GM12873 (cell line): ENCODE measurements at regions not wholly inside any gene's neighbourhood (a gene's known extent, or its start where the extent isn't known, plus 50 kb on each side); places are given as distances from the start of the nearest gene placed in this dataset.

Source experiments
- TF ChIP-seq, protein P1 (sequence below): IDR thresholded peaks from 2 replicates; pipeline ENCODE4 v1.5.1; 2012; ENCODE audit warnings: low read depth, mild to moderate bottlenecking, moderate library complexity, low read length, control low read depth; ENCODE audit not compliant: insufficient read depth; ENCODE audit errors: missing control alignments

DNA sequence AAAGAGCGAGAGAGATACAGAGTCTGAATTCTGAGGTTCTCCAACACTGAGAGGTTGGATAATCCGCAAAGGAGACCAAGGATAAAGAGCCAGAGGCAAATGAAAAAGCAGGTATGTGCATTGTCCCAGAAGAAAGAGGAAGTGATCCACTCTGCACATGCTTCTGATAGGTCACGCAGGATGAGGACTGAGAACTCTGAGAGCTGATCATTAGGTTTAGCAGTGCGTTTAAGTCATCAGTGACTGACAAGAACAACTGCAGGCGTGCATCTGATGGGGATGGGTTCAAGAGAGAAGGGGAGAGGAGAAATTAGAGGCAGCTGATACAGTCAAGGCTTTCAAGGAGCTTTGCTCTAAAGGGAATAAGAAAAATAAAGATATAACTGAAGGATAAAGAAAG is 301.2 kb upstream of the SGK1 start:
- TF ChIP-seq, protein P1, sequence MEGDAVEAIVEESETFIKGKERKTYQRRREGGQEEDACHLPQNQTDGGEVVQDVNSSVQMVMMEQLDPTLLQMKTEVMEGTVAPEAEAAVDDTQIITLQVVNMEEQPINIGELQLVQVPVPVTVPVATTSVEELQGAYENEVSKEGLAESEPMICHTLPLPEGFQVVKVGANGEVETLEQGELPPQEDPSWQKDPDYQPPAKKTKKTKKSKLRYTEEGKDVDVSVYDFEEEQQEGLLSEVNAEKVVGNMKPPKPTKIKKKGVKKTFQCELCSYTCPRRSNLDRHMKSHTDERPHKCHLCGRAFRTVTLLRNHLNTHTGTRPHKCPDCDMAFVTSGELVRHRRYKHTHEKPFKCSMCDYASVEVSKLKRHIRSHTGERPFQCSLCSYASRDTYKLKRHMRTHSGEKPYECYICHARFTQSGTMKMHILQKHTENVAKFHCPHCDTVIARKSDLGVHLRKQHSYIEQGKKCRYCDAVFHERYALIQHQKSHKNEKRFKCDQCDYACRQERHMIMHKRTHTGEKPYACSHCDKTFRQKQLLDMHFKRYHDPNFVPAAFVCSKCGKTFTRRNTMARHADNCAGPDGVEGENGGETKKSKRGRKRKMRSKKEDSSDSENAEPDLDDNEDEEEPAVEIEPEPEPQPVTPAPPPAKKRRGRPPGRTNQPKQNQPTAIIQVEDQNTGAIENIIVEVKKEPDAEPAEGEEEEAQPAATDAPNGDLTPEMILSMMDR = no peak

DNA sequence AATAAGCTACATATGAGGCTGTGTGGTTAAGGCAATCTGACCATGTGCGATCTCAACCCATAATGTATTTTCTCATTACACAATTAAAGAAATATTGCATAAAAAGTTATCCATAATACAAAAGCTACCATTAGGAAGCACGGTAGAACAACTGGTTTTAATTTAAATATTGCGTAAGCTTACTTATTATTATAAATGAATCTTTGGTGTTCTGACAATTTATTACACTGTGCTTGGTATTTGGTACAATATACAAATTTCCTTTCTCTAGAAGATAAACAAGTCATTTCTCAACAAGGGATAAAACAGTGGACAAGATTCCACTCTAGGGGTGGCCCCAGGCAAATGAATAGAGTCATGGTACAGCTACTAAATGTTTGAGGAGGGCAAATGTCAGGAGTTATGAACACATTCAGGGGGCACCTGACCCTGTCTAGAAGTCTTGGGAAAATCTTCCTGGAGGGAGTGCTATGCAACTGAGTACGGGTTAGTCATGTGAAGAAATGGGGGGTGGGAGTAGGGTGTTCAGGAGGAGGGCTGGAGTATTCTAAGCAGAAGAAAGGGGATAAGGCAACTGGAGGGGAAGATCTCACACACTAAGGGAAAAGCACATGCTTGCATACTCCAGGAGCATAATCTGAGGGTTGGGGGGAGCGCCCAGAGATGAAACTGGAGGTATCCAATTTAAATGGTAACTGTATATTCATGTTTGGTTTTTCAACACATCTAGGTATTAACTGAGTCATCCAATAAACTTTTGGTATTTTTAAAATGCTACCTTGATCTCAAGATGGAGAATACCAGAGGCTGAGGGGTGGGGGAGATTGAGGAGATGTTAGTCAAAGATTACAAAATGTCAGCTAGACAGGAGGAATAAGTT is 296.9 kb upstream of the SGK1 start:
- TF ChIP-seq, protein P1 = no peak

DNA sequence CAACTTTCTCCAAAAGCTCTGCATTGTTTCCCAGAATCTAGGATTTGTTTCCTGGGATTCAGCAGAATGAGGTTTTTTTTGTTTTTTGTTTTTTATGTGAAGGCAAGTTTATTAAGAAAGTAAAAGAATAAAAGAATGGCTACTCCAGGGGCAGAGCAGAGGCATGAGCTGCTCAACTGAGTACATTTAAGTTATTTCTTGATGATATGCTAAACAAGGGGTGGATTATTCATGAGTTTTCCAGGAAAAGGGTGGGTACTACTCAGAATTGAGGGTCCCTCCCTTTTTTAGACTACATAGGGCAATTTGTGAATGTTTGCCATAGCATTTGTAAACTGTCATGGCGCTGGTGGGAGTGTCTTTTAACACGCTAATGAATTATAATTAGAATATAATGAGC is 292.5 kb upstream of the SGK1 start:
- TF ChIP-seq, protein P1 = no peak

DNA sequence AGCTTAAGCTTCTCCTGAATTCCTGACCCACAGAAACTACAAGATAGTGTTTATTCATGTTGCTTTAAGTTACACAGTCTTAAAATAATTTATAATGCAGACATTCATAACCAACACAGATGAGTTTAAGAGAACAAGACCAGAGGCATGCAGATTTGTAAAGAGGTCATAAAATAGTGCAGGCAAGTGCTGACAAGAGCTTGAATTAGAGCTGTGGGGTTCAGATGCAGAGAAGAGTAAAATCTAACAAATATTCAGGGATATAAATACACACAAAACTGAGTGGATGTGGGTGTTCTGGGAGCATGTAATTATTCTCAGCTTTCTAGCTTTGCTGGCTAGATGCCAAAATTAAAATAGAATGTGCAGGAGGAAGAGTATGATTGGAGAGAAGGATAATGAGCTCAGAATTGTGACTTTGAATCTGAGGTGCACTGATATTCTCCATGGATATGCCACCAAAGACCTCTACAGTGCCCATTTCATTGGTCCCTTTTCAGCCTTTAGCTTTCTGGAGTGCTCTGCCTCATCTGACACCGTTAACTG is 291.9 kb upstream of the SGK1 start:
- TF ChIP-seq, protein P1 = no peak

DNA sequence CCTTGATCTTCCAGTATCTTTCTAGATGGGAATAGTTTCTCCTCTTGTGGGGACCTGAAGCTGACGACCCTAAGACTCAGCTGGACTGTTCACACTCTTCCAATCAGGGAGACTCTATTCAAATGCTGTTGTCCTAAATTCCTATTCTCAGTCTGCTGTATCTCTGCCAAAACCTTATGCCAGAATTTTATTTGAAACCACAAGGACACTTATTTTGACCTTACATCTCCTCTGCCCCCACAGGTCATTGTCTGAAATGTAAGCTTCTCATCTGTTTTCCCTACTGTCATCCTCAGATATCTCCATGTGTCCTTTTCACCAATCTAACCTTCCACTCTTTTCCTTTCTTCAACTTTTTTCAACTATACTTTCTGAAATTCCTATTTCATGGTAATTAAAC is 289.5 kb upstream of the SGK1 start:
- TF ChIP-seq, protein P1 = no peak

DNA sequence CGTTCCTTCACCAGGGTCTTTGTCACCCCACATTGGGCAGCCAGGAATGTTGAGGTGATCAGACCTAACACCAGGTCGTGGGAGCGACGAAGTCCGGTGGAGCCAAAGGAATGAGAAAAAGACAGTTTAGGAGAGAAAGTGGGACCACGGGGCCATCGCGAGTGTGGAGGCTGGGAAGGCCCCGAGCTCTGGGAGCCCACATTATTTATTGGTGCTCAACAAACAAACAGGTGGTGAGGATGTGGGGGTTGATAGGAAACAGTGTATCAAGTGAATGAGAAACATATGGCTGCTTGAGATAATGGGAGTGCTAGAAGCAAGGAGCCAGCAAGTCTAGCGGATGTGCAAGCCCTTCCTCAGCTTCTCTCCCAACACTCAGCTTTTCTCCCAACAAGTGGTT is 287.1 kb upstream of the SGK1 start:
- TF ChIP-seq, protein P1 = no peak

DNA sequence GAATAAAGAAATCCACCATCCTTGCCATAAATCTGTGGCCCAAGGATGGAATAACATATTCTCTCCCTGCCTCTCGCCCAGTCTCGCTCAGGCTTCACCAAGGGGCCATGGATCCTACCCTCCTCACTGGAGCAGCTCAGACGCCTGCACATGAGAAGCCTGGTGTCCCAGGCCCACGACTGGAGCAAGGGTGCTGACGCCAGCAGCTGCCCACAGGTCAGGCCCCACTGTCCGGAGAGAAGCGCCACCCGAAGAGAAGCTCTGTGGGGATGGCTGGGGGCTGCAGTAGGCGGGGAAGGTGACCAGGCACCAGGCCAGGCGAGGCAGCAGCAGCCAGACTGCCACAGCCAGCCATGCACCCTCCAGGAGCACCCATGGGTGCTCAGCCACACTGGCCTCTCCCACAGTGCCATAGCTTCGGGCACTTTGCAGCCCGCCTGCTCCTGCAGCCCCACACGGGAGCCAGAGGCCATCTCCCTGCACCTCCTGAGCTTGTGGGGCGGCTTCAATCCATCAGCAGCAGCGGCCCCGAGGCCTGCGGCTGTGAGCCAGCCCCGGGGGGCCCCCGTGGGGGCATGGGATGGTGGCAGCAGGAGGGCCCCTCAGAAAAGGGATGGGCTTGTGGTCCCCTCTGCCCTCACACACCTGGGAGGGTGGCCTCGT is 286.2 kb upstream of the SGK1 start:
- TF ChIP-seq, protein P1 = no peak
